HepG2 (cell line): ENCODE measurements at regions not wholly inside any gene's neighbourhood (a gene's known extent, or its start where the extent isn't known, plus 50 kb on each side); places are given as distances from the start of the nearest gene placed in this dataset.

Experiments
- AHDC1 ChIP-seq: sonication (generic); formaldehyde crosslinking; IDR thresholded peaks from 2 replicates; pipeline ENCODE4 v1.5.1; 2020; ENCODE audit warnings: mild to moderate bottlenecking, missing genetic modification reagents, borderline replicate concordance
- DMAP1 ChIP-seq: IDR thresholded peaks from 2 replicates; pipeline ENCODE4 v1.6.1; 2016
- MAFK ChIP-seq, 2 experiments: IDR thresholded peaks in 1 of 2; conservative IDR thresholded peaks in 1 of 2; 2 replicates each; pipeline ENCODE4 v1.6.1; 2011; ENCODE audit warnings: improper control_type of control experiment in 2 of 2, low read length in 2 of 2
- MTA3 ChIP-seq: sonication (generic); formaldehyde crosslinking; IDR thresholded peaks from 2 replicates; pipeline ENCODE4 v1.4.0; 2020; ENCODE audit warnings: missing genetic modification reagents
- PPARG ChIP-seq: conservative IDR thresholded peaks from 2 replicates; pipeline ENCODE4 v1.6.1; 2016; ENCODE audit warnings: missing biosample characterization, missing genetic modification reagents
- RBM39 ChIP-seq: fragments of 200-400 bp; formaldehyde crosslinking; IDR thresholded peaks from one replicate; pipeline ENCODE4 v1.6.1; 2018; ENCODE audit warnings: antibody characterized with exemption, mild to moderate bottlenecking, low read depth, low read length; ENCODE audit not compliant: poor library complexity, severe bottlenecking
- RCOR2 ChIP-seq: IDR thresholded peaks from 2 replicates; pipeline ENCODE4 v1.6.1; 2016; ENCODE audit warnings: missing biosample characterization, missing genetic modification reagents
- RFXAP ChIP-seq: sonication (generic); formaldehyde crosslinking; IDR thresholded peaks from 2 replicates; pipeline ENCODE4 v1.4.0; 2020; ENCODE audit warnings: missing genetic modification reagents, borderline replicate concordance
- SIX4 ChIP-seq: sonication (generic); formaldehyde crosslinking; IDR thresholded peaks from 2 replicates; pipeline ENCODE4 v1.4.0; 2020; ENCODE audit warnings: missing genetic modification reagents
- SNAI1 ChIP-seq: sonication (generic); formaldehyde crosslinking; IDR thresholded peaks from 2 replicates; pipeline ENCODE4 v1.5.0; 2020; ENCODE audit warnings: mild to moderate bottlenecking, missing genetic modification reagents, borderline replicate concordance
- SP1 ChIP-seq, 2 experiments: fragments of 450-650 bp in 1 of 2; sonication (generic) in 1 of 2; formaldehyde crosslinking in 1 of 2; IDR thresholded peaks; 2 replicates each; pipeline versions ENCODE4 v1.4.0 to v1.6.1; 2016 to 2020; ENCODE audit warnings: missing genetic modification reagents in 1 of 2
- TBX2 ChIP-seq: sonication (generic); formaldehyde crosslinking; IDR thresholded peaks from 2 replicates; pipeline ENCODE4 v1.5.0; 2020; ENCODE audit warnings: missing genetic modification reagents, mild to moderate bottlenecking, borderline replicate concordance
- THAP7 ChIP-seq: sonication (generic); formaldehyde crosslinking; IDR thresholded peaks from 2 replicates; pipeline ENCODE4 v1.8.1; 2023; ENCODE audit warnings: mild to moderate bottlenecking, missing genetic modification reagents
- ZBTB38 ChIP-seq: sonication (generic); formaldehyde crosslinking; IDR thresholded peaks from 2 replicates; pipeline ENCODE4 v1.5.1; 2020; ENCODE audit warnings: mild to moderate bottlenecking, missing genetic modification reagents
- ZFP91 ChIP-seq: sonication (generic); formaldehyde crosslinking; IDR thresholded peaks from 2 replicates; pipeline ENCODE4 v1.9.0; 2022; ENCODE audit warnings: missing genetic modification reagents, mild to moderate bottlenecking, borderline replicate concordance
- ZNF24 ChIP-seq: fragments of 450-650 bp; IDR thresholded peaks from 2 replicates; pipeline ENCODE4 v1.6.1; 2017; ENCODE audit warnings: antibody characterized with exemption, mild to moderate bottlenecking
- ZNF251 ChIP-seq: sonication (generic); formaldehyde crosslinking; IDR thresholded peaks from 2 replicates; pipeline ENCODE4 v1.9.0; 2021; ENCODE audit warnings: mild to moderate bottlenecking, missing genetic modification reagents
- ZNF414 ChIP-seq: sonication (generic); formaldehyde crosslinking; IDR thresholded peaks from 2 replicates; pipeline ENCODE4 v1.5.0; 2020; ENCODE audit warnings: missing genetic modification reagents
- ZNF558 ChIP-seq: sonication (generic); formaldehyde crosslinking; IDR thresholded peaks from 2 replicates; pipeline ENCODE4 v1.9.0; 2022; ENCODE audit warnings: mild to moderate bottlenecking, missing genetic modification reagents, borderline replicate concordance
- ZNF784 ChIP-seq: sonication (generic); formaldehyde crosslinking; IDR thresholded peaks from 2 replicates; pipeline ENCODE4 v1.5.1; 2020; ENCODE audit warnings: missing genetic modification reagents, mild to moderate bottlenecking, borderline replicate concordance

GRCh38 chr14:54133896-54134295, 177.3 kb upstream of the BMP4 start (continued):
- TF ChIP-seq RBM39 = no peak
- TF ChIP-seq MTA3 = no peak
- TF ChIP-seq SNAI1 (CRISPR knock-in tag) = no peak
- peak; percentile 69; the same call in 1 of the 2 replicates for TF ChIP-seq DMAP1 (CRISPR knock-in tag)
- TF ChIP-seq ZFP91 (CRISPR knock-in tag) = no peak
- peak; percentile 100 for TF ChIP-seq SIX4 (CRISPR knock-in tag)
- TF ChIP-seq ZNF251 = no peak
- TF ChIP-seq TBX2 (CRISPR knock-in tag) = peak; percentile 94
- TF ChIP-seq MAFK (conservative IDR thresholded peaks at IDR 0.05 in 1 of 2, IDR thresholded peaks at IDR 0.05 in 1 of 2; ENCODE audit: low read length in 2 of 2) = no peak
- peak; percentile 43; the same call in 1 of the 2 replicates for TF ChIP-seq ZNF558
- no peak for TF ChIP-seq THAP7 (CRISPR knock-in tag)
- no peak; the same call in 1 of the 2 replicates for TF ChIP-seq ZBTB38 (CRISPR knock-in tag)
- peak; percentile 92 for TF ChIP-seq AHDC1
- no peak for TF ChIP-seq RFXAP
- TF ChIP-seq ZNF784 = peak; percentile 45; the same call in 1 of the 2 replicates
- TF ChIP-seq RCOR2 (CRISPR knock-in tag) = peak; percentile 95
- TF ChIP-seq ZNF414 (CRISPR knock-in tag) = peak; percentile 72
- TF ChIP-seq PPARG (CRISPR knock-in tag) = peak; percentile 85
- TF ChIP-seq ZNF24 = peak; percentile 64; the same call in 1 of the 2 replicates
- no peak for TF ChIP-seq SP1 (IDR thresholded peaks at IDR 0.05)
- TF ChIP-seq SP1 (CRISPR knock-in tag; IDR thresholded peaks at IDR 0.05) = 0 out of 2 replicates have a peak, but pooled peaks have one; percentile 19
